ENCODE measurements at regions not wholly inside any gene's neighbourhood (a gene's known extent, or its start where the extent isn't known, plus 50 kb on each side); places are given as distances from the start of the nearest gene placed in this dataset.
"Not testable (repeated sequence)": the region's sequence is repeated elsewhere in the genome, so short reads cannot be mapped to it uniquely, and the experiment has no call there.

DNA sequence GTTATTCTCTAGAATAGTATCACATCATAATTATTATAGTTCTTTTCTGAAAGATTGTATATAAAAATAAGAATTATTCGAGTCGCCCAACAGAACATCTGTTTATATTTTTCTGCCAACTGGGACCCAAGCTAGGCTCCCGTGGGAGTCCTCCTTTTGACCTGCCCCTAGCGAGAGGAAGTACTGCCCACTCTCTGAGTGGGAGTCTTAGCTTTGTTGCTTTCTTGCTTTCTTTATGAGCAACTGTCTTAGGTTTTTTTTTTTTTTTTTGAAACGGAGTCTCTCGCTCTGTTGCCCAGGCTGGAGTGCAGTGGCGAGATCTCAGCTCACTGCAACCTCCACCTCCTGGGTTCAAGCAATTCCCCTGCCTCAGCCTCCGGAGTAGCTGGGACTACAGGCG, 202.0 kb upstream of the ZNF184 start:
- DNase-seq (ENCODE audit: low spot score) = no peak

- no peak for DNase-seq (ENCODE audit: low spot score)
Observed at GRCh38 chr6:27672113-27672799, 199.4 kb upstream of the ZNF184 start.

DNA sequence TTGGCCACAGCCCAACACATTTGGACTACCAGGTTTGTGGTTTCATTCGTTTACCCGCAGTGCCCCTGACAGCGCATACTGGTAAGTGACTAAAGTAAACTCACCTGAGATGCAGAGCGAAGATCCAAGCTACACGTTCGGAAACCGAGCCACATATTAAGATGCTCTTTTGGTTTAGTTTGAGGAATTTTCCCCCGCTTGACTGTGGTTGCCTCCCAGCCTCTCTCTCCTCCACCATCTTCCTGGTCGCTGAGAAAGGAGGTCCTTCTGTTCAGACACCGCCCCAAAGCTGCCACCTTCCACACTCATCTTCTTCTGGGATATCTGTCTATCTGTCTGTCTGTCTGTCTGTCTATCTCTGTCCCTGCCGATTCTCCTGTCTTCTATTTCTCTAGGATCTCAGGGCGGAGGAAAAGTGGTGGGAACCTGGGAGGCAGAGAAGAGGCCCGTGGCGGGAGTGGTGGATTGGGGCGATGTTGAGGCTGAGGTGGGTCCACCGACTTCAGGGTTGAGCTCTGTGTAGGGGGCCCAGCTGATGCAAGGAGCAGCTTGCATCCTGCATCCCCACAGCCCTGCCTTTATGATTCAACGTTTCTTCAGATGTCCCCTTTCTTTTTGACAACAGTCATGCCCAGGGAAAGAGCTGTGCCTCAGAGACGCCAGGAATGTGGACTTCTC, 196.9 kb upstream of the ZNF184 start:
- peak; percentile 31 for DNase-seq (ENCODE audit: low spot score)

DNA sequence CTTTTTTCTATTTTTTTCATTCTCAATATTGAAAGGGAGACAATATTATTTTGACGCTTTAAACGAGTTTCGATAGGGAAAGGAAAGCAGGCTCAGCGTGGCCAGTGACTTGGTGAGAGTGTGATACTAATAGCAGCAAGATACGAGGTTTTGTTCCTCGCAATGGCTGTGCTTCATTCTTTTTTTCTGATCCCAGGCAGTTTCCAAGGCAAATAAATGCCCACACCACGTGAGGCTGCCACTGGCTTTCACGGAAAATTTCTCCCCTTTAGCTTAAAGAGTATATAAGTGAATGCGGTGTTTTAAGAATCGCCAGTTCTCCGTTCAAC, 196.4 kb upstream of the ZNF184 start:
- DNase-seq (ENCODE audit: low spot score) = no peak

DNA sequence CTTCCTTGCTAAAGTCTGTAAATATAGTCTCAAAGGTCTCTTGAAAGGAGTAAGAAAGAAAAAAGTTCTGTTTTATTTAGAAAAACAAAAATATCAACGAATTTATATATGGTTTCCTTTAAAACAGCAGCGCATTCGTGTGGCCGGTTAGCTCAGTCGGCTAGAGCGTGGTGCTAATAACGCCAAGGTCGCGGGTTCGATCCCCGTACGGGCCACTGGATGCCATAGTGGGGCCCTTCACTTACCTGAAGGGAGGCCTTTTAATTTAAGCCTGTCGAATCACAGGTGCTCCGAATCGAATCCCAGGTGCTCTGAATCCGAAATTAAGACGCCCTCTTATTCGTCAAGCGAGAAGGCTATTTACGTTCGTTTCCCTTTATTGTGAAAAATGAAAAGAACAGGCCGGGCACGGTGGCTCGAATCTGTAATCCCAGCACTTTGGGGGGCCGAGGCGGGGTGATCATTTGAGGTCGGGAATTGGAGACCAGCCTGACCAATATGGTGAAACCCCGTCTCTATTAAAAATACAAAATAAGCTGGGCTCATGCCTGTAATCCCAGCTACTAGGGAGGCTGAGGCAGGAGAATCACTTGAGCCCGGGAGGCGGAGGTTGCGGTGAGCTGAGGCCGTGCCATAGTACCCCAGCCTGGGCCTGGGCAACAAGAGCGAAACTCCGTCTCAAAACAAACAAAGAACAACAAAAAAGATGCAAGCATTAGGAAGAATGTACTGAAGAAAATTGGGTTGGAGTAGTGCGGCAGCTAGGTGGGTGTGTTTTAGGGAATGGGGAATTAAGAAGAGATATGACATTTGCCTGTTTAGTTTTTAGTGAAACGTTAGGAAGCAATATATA, 195.8 kb upstream of the ZNF184 start:
- DNase-seq (ENCODE audit: low spot score) = peak; percentile 61

GRCh38 chr6:27667657-27668441, 194.9 kb upstream of the ZNF184 start:
- no peak for DNase-seq (ENCODE audit: low spot score)

GRCh38 chr6:27667016-27667656, 194.2 kb upstream of the ZNF184 start:
- no peak for DNase-seq (ENCODE audit: low spot score)

GRCh38 chr6:27662769-27663168, 189.9 kb upstream of the ZNF184 start:
- no peak for DNase-seq (ENCODE audit: low spot score)

GRCh38 chr6:27662212-27662611, 189.3 kb upstream of the ZNF184 start:
- not testable (repeated sequence) for DNase-seq (ENCODE audit: low spot score)

DNA sequence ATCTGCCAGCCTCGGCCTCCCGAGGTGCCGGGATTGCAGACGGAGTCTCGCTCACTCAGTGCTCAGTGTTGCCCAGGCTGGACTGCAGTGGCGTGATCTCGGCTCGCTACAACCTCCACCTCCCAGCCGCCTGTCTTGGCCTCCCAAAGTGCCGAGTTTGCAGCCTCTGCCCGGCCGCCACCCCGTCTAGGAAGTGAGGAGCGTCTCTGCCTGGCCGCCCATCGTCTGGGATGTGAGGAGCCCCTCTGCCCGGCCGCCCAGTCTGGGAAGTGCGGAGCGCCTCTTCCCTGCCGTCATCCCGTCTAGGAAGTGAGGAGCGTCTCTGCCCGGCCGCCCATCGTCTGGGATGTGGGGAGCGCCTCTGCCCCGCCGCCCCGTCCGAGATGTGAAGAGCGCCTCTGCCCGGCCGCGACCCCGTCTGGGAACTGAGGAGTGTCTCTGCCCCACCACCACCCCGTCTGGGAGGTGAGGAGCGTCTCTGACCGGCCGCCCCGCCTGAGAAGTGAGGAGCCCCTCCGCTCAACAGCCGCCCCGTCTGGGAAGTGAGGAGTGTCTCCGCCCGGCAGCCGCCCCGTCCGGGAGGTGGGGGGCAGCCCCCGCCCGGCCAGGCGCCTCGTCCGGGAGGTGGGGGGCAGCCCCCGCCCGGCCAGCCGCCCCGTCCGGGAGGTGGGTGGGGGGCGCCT, 180.4 kb upstream of the ZNF184 start:
- DNase-seq (ENCODE audit: low spot score) = not testable (repeated sequence)

- DNase-seq (ENCODE audit: low spot score) = no peak
Observed at GRCh38 chr6:27651371-27651732, 178.4 kb upstream of the ZNF184 start.

- DNase-seq (ENCODE audit: low spot score) = no peak
Observed at GRCh38 chr6:27650620-27651370, 177.9 kb upstream of the ZNF184 start.

- no peak for DNase-seq (ENCODE audit: low spot score)
Observed at GRCh38 chr6:27644528-27644927, 171.6 kb upstream of the ZNF184 start.

- no peak for DNase-seq (ENCODE audit: low spot score)
Observed at GRCh38 chr6:27642744-27643456, 170.0 kb upstream of the ZNF184 start.

GRCh38 chr6:27635886-27636285, 163.0 kb upstream of the ZNF184 start:
- not testable (repeated sequence) for DNase-seq (ENCODE audit: low spot score)

DNA sequence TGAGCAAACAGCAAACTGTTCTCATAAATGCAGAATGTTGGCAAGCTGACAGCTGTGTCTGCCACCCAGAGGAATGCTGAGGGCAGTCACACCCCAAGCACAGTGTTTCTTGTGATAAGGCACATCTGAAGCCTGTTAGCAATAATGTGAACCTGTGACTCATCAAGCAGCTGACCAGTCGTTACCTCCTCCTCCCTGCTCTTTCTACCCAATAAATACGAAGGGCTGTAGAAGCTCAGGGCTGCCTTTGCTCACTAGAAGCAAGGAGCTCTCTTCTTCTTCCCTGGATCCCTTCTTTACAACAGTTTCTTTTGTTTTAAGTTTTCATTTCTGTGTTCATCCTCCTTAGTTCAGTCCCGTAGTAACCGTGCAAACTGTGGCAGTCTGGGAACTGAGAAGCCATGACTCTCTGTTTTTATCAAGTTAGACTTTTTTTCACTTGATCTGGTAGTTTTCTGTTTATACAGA, 160.3 kb upstream of the ZNF184 start:
- DNase-seq (ENCODE audit: low spot score) = peak; percentile 23

DNA sequence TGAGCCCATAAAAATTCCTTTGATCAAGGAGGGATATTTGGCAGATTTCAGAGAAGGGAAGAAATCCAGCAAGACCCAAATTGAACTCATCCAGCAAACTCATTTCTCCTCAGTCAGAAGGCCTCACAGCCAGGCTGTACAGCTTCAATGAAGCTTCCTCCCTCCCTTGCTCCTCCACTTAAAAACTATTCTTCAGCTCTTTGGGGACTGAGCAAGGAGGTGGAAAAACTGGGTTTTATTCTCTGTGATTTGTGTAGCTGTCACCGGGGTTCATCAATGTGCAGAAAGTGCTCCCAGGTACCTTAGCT, 158.7 kb upstream of the ZNF184 start:
- DNase-seq (ENCODE audit: low spot score) = no peak

GRCh38 chr6:27630727-27631608, 158.1 kb upstream of the ZNF184 start:
- DNase-seq (ENCODE audit: low spot score) = no peak
